ENCODE measurements at regions not wholly inside any gene's neighbourhood (a gene's known extent, or its start where the extent isn't known, plus 50 kb on each side); places are given as distances from the start of the nearest gene placed in this dataset.
"Not testable (repeated sequence)": the region's sequence is repeated elsewhere in the genome, so short reads cannot be mapped to it uniquely, and the experiment has no call there.

- H3K36me3 ChIP-seq (replicated peaks in 1 of 2), result no peaks in the 10 kb centered on the region
- intact Hi-C loops (cut with DNase I), result no loop called here
- H3K4me1 ChIP-seq (replicated peaks in 1 of 2), result no peaks in the 10 kb centered on the region
- 75 to 81% (median 79%) methylated on average over 5 of the region's 5 CpGs for WGBS, 4 donors
- H3K27ac ChIP-seq, result no peak overlapping the region
- H3K27me3 ChIP-seq, result no peaks in the 10 kb centered on the region
- no peak for TF ChIP-seq POLR2A (IDR thresholded peaks at IDR 0.05)
- TF ChIP-seq, protein P1, sequence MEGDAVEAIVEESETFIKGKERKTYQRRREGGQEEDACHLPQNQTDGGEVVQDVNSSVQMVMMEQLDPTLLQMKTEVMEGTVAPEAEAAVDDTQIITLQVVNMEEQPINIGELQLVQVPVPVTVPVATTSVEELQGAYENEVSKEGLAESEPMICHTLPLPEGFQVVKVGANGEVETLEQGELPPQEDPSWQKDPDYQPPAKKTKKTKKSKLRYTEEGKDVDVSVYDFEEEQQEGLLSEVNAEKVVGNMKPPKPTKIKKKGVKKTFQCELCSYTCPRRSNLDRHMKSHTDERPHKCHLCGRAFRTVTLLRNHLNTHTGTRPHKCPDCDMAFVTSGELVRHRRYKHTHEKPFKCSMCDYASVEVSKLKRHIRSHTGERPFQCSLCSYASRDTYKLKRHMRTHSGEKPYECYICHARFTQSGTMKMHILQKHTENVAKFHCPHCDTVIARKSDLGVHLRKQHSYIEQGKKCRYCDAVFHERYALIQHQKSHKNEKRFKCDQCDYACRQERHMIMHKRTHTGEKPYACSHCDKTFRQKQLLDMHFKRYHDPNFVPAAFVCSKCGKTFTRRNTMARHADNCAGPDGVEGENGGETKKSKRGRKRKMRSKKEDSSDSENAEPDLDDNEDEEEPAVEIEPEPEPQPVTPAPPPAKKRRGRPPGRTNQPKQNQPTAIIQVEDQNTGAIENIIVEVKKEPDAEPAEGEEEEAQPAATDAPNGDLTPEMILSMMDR (IDR thresholded peaks at IDR 0.05), result no peak
- H3K4me3 ChIP-seq, result no peak overlapping the region
- DNase-seq, result no peak
- no peaks in the 10 kb centered on the region for H3K9me3 ChIP-seq (replicated peaks in 1 of 3)
These were observed 324.7 kb upstream of the KAZN start for GRCh38 chr1:14273811-14274210.

DNA sequence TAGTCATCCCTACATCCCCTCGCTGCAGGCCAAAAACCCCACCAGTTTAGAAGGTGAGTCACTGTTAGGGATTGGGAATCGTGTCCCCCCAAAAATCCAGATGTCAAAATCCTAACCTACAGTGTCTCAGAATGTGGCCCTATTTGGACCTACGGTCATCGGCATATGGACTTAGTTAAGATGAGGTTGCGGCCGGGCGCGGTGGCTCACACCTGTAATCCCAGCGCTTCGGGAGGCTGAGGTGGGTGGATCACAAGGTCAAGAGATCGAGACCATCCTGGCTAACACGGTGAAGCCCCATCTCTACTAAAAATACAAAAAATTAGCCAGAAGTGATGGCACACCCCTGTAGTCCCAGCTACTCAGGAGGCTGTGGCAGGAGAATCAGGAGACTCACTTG is 318.6 kb upstream of the KAZN start:
- DNase-seq; H3K4me3 ChIP-seq; intact Hi-C loops (cut with DNase I); H3K9me3 ChIP-seq (replicated peaks in 1 of 3); H3K27me3 ChIP-seq; H3K4me1 ChIP-seq (replicated peaks in 1 of 2); H3K27ac ChIP-seq; H3K36me3 ChIP-seq (replicated peaks in 1 of 2): not testable (repeated sequence)
- WGBS, 4 donors, result 88 to 92% (median 90%) methylated on average over 12 of the region's 12 CpGs

DNA sequence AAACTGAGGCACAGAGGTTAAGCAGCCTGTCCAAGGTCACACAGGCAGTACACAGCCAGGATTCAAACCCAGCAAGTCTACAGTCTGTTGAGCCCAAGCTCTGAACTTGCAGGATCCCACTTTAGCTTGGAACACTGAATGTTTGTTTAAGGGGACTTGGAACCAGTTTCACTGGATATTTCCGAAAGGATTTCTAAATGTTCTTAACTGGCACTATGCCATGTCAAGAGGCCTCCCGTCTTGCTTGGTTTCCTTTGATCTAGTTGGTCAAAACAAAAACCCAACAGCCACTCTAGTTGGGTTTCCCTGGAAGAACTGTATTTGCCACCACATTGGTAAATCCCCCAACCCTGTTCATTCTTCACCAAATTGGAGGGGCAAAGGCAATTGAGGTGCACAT is 317.6 kb upstream of the KAZN start:
- H3K27me3 ChIP-seq, result no peaks in the 10 kb centered on the region
- H3K27ac ChIP-seq, result no peak overlapping the region
- H3K9me3 ChIP-seq (replicated peaks in 1 of 3), result no peaks in the 10 kb centered on the region
- 27 to 49% (median 38%) methylated on average over 2 of the region's 2 CpGs for WGBS, 4 donors
- no peak overlapping the region for H3K4me3 ChIP-seq
- no peaks in the 10 kb centered on the region for H3K36me3 ChIP-seq (replicated peaks in 1 of 2)
- no peaks in the 10 kb centered on the region for H3K4me1 ChIP-seq (replicated peaks in 1 of 2)
- intact Hi-C loops (cut with DNase I), result no loop called here
- no peak for DNase-seq
- no peak for TF ChIP-seq POLR2A (IDR thresholded peaks at IDR 0.05)
- TF ChIP-seq, protein P1 (IDR thresholded peaks at IDR 0.05), result no peak

DNA sequence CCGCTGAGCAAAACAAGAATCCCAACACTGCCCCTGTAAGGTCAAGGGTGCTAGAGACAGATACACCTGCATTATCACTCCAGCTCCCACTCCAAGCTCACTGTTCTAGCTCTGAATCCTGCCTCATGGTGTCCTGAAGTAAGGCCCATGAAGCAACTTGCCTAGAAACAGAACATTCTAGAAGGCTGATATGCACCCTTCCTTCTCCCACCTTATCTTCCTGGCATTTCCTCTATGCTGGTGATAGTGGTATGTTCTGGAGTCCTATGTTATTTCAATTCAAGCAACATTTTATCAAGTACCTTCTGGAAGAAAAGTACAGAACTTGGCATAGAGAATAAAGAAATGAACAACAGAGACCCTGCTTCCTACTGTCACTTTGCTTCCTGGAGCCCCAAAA is 317.1 kb upstream of the KAZN start:
- no peaks in the 10 kb centered on the region for H3K27me3 ChIP-seq
- DNase-seq, result no peak
- 73 to 100% (median 85%) methylated on average over 1 of the region's 1 CpG for WGBS, 4 donors
- no peaks in the 10 kb centered on the region for H3K36me3 ChIP-seq (replicated peaks in 1 of 2)
- H3K27ac ChIP-seq, result no peak overlapping the region
- intact Hi-C loops (cut with DNase I), result no loop called here
- no peaks in the 10 kb centered on the region for H3K9me3 ChIP-seq (replicated peaks in 1 of 3)
- H3K4me1 ChIP-seq (replicated peaks in 1 of 2), result no peaks in the 10 kb centered on the region
- no peak overlapping the region for H3K4me3 ChIP-seq
- TF ChIP-seq, protein P1 (IDR thresholded peaks at IDR 0.05), result no peak
- TF ChIP-seq POLR2A (IDR thresholded peaks at IDR 0.05), result no peak

- DNase-seq, result no peak
- 35 to 45% (median 43%) methylated on average over 7 of the region's 7 CpGs for WGBS, 4 donors
- Histone ChIP-seq H3K9me3 (replicated peaks in 1 of 3) (no peaks in the 10 kb centered on the region), H3K4me3 (no peak overlapping the region), H3K27ac (no peak overlapping the region), H3K4me1 (replicated peaks in 1 of 2) (no peaks in the 10 kb centered on the region), H3K27me3 (no peaks in the 10 kb centered on the region), H3K36me3 (replicated peaks in 1 of 2) (no peaks in the 10 kb centered on the region)
- no peak for TF ChIP-seq POLR2A (IDR thresholded peaks at IDR 0.05)
- TF ChIP-seq, protein P1 (IDR thresholded peaks at IDR 0.05), result no peak
- intact Hi-C loops (cut with DNase I), result no loop called here
These were observed 315.8 kb upstream of the KAZN start for GRCh38 chr1:14282707-14283106.
